Keratinocyte (primary cell): ENCODE measurements at regions not wholly inside any gene's neighbourhood (a gene's known extent, or its start where the extent isn't known, plus 50 kb on each side); places are given as distances from the start of the nearest gene placed in this dataset.

Experiments
- DNase-seq: peaks from one replicate; pipeline ENCODE4 v3.0.0-alpha.2; 2011; ENCODE audit warnings: low read depth, missing footprints, low spot score
- FAIRE-seq: peaks from 2 replicates; lab custom pipeline; 2011; peaks lifted over from hg19 to GRCh38; lab: Jason Lieb, UNC
- H2AFZ ChIP-seq: 2 replicates; pipeline ENCODE4 v1.6.0; 2012; ENCODE audit warnings: low read length, control low read depth, inconsistent platforms; ENCODE audit not compliant: control insufficient read depth
- H3K27ac ChIP-seq: 2 replicates; pipeline ENCODE4 v1.5.1; 2011; ENCODE audit warnings: low read length; ENCODE audit not compliant: control insufficient read depth, insufficient read depth
- H3K27me3 ChIP-seq: 3 replicates; pipeline ENCODE4 v1.6.0; 2011; ENCODE audit warnings: low read length; ENCODE audit not compliant: control insufficient read depth, insufficient read depth; ENCODE audit errors: extremely low read depth
- H3K36me3 ChIP-seq, 2 experiments: 2 replicates in 1 of 2; 3 replicates in 1 of 2; pipeline ENCODE4 v1.5.1; 2011; ENCODE audit warnings: low read length in 2 of 2, mild to moderate bottlenecking in 1 of 2; ENCODE audit not compliant: control insufficient read depth in 2 of 2, insufficient read depth in 2 of 2; ENCODE audit errors: extremely low read depth in 1 of 2
- H3K4me1 ChIP-seq: 3 replicates; pipeline ENCODE4 v1.5.1; 2011; ENCODE audit warnings: low read length; ENCODE audit not compliant: control insufficient read depth, insufficient read depth; ENCODE audit errors: extremely low read depth
- H3K4me2 ChIP-seq: 3 replicates; pipeline ENCODE4 v1.6.0; 2011; ENCODE audit warnings: low read depth, low read length; ENCODE audit not compliant: control insufficient read depth, insufficient read depth; ENCODE audit errors: extremely low read depth
- H3K4me3 ChIP-seq, 3 experiments: fragments of 200-600 bp in 1 of 3; sonication (generic) in 1 of 3; 2 replicates in 2 of 3; 3 replicates in 1 of 3; pipeline ENCODE4 v1.5.1; 2011 to 2016; ENCODE audit warnings: low read length in 3 of 3, mild to moderate bottlenecking in 3 of 3, control low read depth in 2 of 3, inconsistent platforms in 1 of 3, low read depth in 1 of 3, mixed read lengths in 1 of 3, mixed run types in 1 of 3, moderate library complexity in 1 of 3; ENCODE audit not compliant: control insufficient read depth in 2 of 3, insufficient read depth in 2 of 3; ENCODE audit errors: extremely low read depth in 1 of 3
- H3K79me2 ChIP-seq: 2 replicates; pipeline ENCODE4 v1.6.0; 2012; ENCODE audit warnings: low read length; ENCODE audit not compliant: control insufficient read depth, insufficient read depth
- H3K9ac ChIP-seq: 3 replicates; pipeline ENCODE4 v1.6.0; 2011; ENCODE audit warnings: low read length; ENCODE audit not compliant: control insufficient read depth, insufficient read depth; ENCODE audit errors: extremely low read depth
- H3K9me1 ChIP-seq: 3 replicates; pipeline ENCODE4 v1.6.0; 2011; ENCODE audit warnings: low read length; ENCODE audit not compliant: control insufficient read depth, insufficient read depth; ENCODE audit errors: extremely low read depth
- H3K9me3 ChIP-seq: 2 replicates; pipeline ENCODE4 v1.5.1; 2012; ENCODE audit warnings: low read depth, low read length; ENCODE audit not compliant: control insufficient read depth
- H4K20me1 ChIP-seq: 3 replicates; pipeline ENCODE4 v1.6.0; 2011; ENCODE audit warnings: low read length; ENCODE audit not compliant: control insufficient read depth, insufficient read depth; ENCODE audit errors: extremely low read depth
- CTCF ChIP-seq, 3 experiments: IDR thresholded peaks in 1 of 3; conservative IDR thresholded peaks in 1 of 3; optimal IDR thresholded peaks in 1 of 3; 2 replicates in 2 of 3; 3 replicates in 1 of 3; pipeline versions ENCODE3 to v1.5.1; 2011; ENCODE audit warnings: low read length in 3 of 3, mild to moderate bottlenecking in 3 of 3, moderate library complexity in 2 of 3, control low read depth in 1 of 3, inconsistent platforms in 1 of 3; ENCODE audit not compliant: insufficient read depth in 2 of 3; ENCODE audit errors: extremely low read depth in 1 of 3
- EZH2 ChIP-seq: IDR thresholded peaks from one replicate; pipeline ENCODE4 v1.6.1; 2012; ENCODE audit warnings: inconsistent platforms, mild to moderate bottlenecking, low read length, moderate library complexity
- dilution Hi-C: fragments of 300-500 bp; cut with MboI; formaldehyde crosslinking; loops from one replicate; pipeline ENCODE4 v1.7.0; 2020; ENCODE audit warnings: low sequenced_read_pairs; ENCODE audit not compliant: extremely low pct_ligation_motif_present

- H2AFZ ChIP-seq, result no peak overlapping the region
- dilution Hi-C loops, result no loop called here
- H3K4me3 ChIP-seq, result no peak overlapping the region
- H4K20me1 ChIP-seq, result no peaks in the 10 kb centered on the region
- TF ChIP-seq CTCF (optimal IDR thresholded peaks at IDR 0.05 in 1 of 3, IDR thresholded peaks at IDR 0.05 in 1 of 3, conservative IDR thresholded peaks at IDR 0.05 in 1 of 3; ENCODE audit: extremely low read depth in 1 of 3, insufficient read depth in 2 of 3, low read length in 3 of 3) (no peak), EZH2 (no peak)
- FAIRE-seq (no peak), DNase-seq (no peak)
- H3K4me2 ChIP-seq, result no peak overlapping the region
- H3K27me3 ChIP-seq, result no peaks in the 10 kb centered on the region
- no peak overlapping the region for H3K27ac ChIP-seq
- H3K9me3 ChIP-seq, result no peaks in the 10 kb centered on the region
- no peaks in the 10 kb centered on the region for H3K36me3 ChIP-seq
- H3K9me1 ChIP-seq, result no peaks in the 10 kb centered on the region
- no peak overlapping the region for H3K9ac ChIP-seq
- no peaks in the 10 kb centered on the region for H3K79me2 ChIP-seq
- no peaks in the 10 kb centered on the region for H3K4me1 ChIP-seq
Measured at GRCh38 chr1:163866564-163866963, 544.8 kb downstream of the NUF2 start.

- Histone ChIP-seq H3K36me3 (no peaks in the 10 kb centered on the region), H3K27ac (no peak overlapping the region), H3K79me2 (no peaks in the 10 kb centered on the region), H2AFZ (no peak overlapping the region), H3K27me3 (no peaks in the 10 kb centered on the region), H3K9me1 (no peaks in the 10 kb centered on the region), H4K20me1 (no peaks in the 10 kb centered on the region), H3K4me2 (no peak overlapping the region), H3K9ac (no peak overlapping the region), H3K4me1 (no peaks in the 10 kb centered on the region), H3K9me3 (no peaks in the 10 kb centered on the region), H3K4me3 (no peak overlapping the region)
- TF ChIP-seq CTCF (optimal IDR thresholded peaks at IDR 0.05 in 1 of 3, IDR thresholded peaks at IDR 0.05 in 1 of 3, conservative IDR thresholded peaks at IDR 0.05 in 1 of 3; ENCODE audit: extremely low read depth in 1 of 3, insufficient read depth in 2 of 3, low read length in 3 of 3) (no peak), EZH2 (no peak)
- no peak for DNase-seq
- no peak for FAIRE-seq
- dilution Hi-C loops, result no loop called here
Measured at GRCh38 chr1:163870666-163871065, 548.9 kb downstream of the NUF2 start.
